Epithelial cell of proximal tubule (primary cell): ENCODE measurements at regions not wholly inside any gene's neighbourhood (a gene's known extent, or its start where the extent isn't known, plus 50 kb on each side); places are given as distances from the start of the nearest gene placed in this dataset.

Experiments used
- DNase-seq: peaks from one replicate; pipeline ENCODE4 v3.0.0-alpha.2; 2011; ENCODE audit warnings: low read depth
- H3K4me3 ChIP-seq: 2 replicates; pipeline ENCODE4 v1.5.1; 2011; ENCODE audit warnings: low read depth, mild to moderate bottlenecking, low read length
- TF ChIP-seq, protein P1 (sequence below): conservative IDR thresholded peaks from 2 replicates; pipeline ENCODE4 v1.5.1; 2012; ENCODE audit warnings: low read depth, mild to moderate bottlenecking, low read length

DNA sequence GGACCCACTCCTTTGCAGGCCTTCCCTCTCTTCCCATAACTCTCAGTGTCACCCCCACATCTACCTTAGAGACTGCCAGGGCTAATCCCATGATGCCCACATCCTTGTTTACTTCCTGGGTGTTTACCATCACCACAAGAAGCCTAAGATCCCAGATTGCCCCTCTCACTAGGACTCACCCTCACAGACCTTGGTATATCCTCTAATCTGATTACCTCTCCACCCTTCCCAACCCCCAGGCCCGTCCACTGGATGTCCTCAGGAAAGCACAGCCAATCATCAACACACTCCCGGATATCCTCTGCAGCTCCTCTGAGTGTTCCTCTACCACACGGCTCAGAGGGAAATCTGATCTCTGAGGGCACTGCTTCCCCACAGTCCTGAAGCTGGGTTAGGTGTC, 91.0 kb downstream of the FOXD1 start:
- no peak for DNase-seq
- TF ChIP-seq, protein P1, sequence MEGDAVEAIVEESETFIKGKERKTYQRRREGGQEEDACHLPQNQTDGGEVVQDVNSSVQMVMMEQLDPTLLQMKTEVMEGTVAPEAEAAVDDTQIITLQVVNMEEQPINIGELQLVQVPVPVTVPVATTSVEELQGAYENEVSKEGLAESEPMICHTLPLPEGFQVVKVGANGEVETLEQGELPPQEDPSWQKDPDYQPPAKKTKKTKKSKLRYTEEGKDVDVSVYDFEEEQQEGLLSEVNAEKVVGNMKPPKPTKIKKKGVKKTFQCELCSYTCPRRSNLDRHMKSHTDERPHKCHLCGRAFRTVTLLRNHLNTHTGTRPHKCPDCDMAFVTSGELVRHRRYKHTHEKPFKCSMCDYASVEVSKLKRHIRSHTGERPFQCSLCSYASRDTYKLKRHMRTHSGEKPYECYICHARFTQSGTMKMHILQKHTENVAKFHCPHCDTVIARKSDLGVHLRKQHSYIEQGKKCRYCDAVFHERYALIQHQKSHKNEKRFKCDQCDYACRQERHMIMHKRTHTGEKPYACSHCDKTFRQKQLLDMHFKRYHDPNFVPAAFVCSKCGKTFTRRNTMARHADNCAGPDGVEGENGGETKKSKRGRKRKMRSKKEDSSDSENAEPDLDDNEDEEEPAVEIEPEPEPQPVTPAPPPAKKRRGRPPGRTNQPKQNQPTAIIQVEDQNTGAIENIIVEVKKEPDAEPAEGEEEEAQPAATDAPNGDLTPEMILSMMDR = no peak
- H3K4me3 ChIP-seq = no peak overlapping the region

DNA sequence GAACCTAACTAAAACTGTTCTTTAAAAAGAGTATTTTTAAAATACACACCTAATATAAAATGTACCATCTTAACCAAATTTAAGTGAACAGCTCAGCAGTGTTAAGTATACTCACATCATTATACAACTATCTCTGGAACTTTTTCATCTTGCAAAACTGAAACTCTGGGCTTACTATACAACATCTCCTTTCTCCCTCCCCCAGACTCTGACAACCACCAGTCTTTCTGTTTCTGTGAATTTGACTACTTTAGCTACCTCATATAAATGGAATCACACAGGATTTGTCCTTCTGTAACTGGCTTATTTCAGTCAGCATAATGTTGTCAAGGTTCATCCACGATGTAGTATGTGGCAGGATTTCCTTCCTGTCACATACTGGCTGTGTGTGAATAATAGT, 93.5 kb downstream of the FOXD1 start:
- H3K4me3 ChIP-seq = no peak overlapping the region
- DNase-seq = no peak
- TF ChIP-seq, protein P1 = no peak

DNA sequence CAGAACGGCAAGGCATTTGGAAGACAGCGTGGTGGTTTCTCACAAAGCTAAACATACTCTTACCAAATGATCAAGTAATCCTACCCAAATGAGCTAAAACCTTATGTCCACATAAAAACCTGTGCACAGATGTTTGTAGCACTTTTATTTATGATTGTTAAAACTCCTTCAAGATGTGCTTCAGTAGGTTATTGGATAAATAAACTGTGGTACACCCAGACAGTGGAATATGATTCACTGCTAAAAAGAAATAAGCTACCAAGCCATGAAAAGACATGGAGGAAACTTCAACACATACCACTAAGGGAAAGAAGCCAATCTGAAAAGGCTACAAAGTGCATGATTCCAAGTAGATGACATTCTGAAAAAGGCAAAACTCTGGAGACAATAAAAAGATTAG, 94.2 kb downstream of the FOXD1 start:
- no peak overlapping the region for H3K4me3 ChIP-seq
- no peak for DNase-seq
- TF ChIP-seq, protein P1 = no peak

DNA sequence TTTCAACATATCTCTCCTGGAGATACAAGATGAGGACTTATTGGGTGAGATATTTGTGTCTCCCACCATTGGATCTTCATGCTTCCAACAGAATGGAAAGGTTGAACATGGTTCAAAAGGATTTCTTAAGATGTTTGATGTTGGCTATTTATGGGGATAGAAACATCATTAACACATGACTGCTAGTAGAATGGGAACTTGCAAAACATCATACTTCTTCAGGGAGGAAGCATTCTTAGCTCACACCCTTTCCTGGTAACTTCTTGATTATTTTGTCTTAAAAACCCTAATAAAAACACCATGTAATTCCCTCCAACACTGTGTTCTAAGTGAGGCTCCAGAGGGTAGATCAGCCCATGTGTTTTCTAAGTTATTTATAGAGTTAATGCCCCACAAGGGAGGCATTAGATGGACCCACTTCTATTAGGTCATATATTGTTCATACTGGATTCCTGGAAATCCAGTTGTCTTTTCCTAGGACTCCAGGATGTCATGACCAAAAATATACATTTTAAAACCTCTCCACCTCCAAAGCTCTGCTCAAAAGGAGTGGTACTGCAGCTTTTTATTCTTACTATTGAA, 95.8 kb downstream of the FOXD1 start:
- no peak for DNase-seq
- TF ChIP-seq, protein P1 = no peak
- H3K4me3 ChIP-seq = no peak overlapping the region

DNA sequence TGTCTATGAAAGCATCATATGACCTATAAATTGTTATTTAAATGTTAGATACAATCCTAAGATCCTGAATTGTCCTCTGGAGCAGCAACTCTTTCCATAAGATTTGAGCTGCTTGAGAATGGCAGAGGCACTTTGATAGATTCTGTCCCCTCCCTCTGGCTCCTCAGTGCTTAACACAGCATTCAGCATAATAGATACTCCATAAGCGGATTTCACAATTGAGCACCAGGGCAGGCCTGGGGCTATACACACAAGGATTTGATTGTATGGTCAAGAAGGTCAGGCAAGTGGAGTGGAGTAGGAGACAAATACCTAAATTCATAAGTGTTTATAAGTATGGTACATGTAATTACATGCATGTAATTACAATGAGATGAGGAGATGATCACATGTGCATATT, 96.3 kb downstream of the FOXD1 start:
- H3K4me3 ChIP-seq = no peak overlapping the region
- no peak for DNase-seq
- TF ChIP-seq, protein P1 = no peak

DNA sequence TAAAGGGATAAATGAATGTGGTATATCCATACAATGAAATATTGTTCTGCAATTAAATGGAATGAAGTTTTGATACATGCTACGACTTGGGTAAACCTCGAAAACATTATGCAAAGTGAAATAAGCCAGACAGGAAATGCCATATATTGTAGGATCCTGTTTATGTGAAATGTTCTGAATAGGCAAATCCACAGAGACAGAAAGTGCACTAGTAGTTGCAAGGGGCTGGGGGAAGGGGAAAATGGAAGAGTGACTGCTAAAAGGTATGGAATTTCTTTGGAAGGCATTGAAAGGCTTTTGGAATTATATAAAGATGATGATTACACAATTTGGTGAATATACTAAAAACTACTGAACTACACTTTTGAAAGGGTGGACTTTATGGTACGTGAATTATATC, 97.0 kb downstream of the FOXD1 start:
- DNase-seq = no peak
- TF ChIP-seq, protein P1 = no peak
- no peak overlapping the region for H3K4me3 ChIP-seq

DNA sequence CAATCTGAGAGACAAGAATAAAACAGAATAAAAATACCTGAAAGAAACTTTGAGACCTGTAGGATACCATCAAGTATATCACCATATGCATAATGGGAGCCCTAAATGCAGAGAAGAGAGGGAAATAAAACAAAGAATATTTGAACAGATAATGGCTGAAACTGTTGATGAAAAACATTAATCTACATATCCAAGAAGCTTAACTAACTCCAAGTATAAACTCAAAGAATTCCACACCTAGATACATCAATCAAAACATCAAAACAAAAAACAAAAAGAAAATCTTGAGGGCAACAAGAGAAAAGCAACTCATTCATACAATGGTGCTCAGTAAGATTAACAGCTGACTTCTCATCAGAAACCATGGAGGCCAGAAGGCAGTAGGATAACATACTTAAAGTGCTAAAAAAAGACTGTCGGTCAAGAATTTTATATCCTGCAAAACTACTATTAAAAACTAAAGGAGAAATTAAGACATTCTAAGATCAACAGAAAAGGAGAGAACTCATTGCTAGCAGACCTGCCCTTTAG, 101.6 kb downstream of the FOXD1 start:
- DNase-seq = no peak
- TF ChIP-seq, protein P1 = no peak
- no peak overlapping the region for H3K4me3 ChIP-seq
